HG03439 (cell line): ENCODE measurements at regions not wholly inside any gene's neighbourhood (a gene's known extent, or its start where the extent isn't known, plus 50 kb on each side); places are given as distances from the start of the nearest gene placed in this dataset.
"Not testable (repeated sequence)": the region's sequence is repeated elsewhere in the genome, so short reads cannot be mapped to it uniquely, and the experiment has no call there.

Source experiments
- ATAC-seq: cut with Tn5 transposase; IDR thresholded peaks from one replicate; pipeline ENCODE4 v1.9.1; 2021; ENCODE audit warnings: mild to moderate bottlenecking, moderate library complexity; ENCODE audit not compliant: unreplicated experiment

DNA sequence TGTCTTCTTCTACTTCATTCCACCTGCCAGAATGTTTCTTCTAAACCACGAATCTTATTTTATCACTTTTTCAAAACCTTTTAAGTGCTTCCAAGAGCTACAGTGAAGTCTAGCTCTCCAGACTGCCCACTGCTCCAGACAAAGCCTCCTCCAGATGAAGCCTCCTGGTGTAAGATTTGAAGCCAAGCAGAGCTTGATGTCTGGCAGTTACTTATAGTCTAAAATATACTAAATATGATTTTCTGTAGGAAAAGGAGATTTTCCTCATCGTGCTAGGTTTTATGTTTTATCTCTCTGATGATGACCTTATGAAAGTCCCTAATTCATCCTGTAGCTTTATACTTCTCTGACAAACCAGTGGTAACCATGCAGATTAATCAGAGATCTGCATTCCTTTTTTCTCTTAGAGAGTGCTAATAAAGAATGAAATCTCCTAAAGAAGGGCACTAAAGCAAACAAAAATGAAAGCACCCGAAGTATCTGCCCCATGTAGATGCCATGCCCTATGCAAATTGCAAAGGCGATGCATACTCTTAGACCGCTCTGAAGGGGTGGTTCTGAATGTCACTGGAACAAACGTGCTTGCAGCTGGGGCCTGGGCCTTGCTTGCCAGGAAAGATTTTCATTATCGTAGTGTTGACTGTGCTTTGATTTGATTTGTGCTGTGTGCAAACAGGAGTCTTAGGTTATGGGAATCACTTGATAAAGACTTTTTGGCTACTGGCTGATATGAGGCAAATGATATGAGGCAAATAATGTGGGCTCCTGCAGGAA is 314.2 kb downstream of the PID1 start:
- no peak for ATAC-seq

DNA sequence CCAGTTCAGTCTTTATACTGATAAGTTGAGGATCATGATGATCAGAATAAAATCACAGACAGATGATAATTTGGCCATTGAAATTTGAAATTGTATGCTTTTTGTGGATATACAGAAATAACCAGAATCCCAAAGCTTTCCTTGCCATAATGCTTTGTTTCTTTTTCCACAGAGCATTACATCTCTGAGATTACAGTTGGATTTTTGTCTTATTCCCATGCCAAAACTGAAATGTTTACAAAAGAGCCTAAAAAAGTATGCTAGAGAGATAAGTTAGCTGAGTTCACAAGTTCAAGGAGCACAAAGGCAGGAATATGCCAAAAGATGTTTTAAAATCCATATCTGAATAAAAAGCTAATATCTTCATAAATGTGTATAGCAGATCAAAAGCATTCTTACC is 321.3 kb downstream of the PID1 start:
- ATAC-seq, result no peak

DNA sequence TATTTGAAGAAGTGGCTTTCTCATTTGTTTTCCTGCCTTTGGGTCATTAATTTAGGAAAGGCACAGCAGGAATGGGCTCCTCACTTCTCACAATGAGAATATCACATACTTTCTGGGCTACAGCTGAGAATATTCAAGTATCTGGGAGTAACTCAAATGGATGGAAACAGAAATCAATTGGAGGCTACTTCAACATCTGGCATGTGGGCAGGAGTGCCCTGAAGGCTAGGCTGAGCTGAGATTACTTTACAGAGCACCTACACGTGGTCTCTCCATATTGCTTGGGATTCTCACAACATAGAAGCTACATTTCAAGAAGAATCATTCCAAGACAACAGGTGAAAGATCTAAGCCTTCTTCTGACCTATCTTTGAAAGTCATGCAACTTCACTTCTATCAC is 325.4 kb downstream of the PID1 start:
- no peak for ATAC-seq

DNA sequence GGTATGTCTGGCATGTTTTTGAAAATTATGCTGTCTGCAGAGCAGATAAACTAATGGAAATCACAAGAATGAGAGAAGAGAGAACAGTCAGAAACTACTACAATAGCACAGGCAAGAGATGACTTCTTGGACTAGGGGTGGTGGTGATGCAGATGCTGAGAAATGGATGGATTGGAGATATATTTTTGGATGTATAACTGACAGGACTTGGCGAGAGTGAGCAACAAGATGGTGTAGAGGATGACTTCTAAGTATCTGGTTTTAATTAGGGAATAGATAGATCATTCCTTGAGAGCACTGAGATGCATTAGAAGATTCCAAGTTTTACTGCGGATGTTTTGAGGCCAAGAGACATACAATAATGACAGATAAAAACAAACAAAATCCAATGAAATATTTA is 328.2 kb downstream of the PID1 start:
- ATAC-seq, result no peak

DNA sequence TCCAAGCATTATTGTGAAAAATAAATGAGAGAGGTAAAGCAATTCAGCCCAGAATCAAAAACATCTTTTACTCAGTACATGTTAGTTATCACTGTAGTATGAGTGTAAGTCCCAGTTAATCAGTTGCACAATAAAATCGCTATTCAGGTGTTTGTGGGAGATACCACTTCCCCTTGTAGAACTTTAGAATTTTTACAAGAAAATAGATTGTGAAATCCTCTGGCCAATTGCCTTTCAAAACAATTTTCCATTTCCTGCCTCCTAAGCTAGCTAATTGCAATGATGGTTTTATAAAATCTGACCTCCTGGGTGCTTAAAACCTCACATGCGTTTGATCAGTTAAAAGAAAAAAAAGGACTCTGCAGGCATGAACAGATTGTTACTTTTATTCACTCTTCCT is 332.5 kb downstream of the PID1 start:
- ATAC-seq, result no peak

DNA sequence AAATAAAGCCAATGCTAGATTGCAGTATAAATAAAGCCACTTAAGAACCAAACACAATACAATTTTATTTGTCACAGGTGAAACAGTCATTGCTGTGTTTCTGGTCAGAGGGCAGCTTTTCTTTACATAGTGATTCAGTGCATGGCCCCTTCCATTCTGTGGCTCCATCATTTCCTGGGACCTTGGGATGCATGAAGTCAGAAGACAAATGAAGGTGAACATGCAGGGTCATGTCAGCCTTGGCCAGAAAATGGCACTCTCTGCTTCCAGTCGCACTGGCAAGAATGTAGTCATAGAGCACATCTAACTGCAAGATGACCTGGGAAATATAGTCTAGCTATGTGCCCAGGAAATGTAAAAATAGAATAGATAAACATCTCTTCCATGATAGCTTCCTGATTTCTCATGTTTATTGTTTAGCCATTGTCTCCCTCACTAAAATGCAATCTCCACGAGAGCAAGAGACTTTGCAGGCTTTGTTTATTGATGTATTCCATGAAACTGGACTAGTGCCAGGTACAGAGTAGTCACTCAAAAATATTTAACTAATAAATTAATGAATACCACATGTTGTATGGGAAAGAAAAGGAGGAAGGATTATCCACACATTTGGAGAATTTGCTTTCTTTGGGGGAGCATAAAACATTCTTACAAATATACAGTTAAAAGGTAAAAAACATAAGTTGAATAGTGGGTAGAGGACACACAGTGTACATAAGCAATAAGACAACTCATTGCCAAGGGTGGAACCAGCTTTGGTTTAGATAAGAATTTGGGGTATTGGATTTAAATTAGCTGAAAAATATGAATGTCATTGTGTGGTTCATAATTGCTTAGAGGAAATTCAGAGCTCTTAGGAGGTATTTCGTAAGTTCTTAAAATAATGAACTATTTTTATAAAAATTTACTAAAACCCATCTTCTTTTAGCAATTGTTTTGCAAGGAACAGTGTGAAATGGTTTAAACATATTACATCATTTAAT is 343.8 kb downstream of the PID1 start:
- ATAC-seq, result no peak

DNA sequence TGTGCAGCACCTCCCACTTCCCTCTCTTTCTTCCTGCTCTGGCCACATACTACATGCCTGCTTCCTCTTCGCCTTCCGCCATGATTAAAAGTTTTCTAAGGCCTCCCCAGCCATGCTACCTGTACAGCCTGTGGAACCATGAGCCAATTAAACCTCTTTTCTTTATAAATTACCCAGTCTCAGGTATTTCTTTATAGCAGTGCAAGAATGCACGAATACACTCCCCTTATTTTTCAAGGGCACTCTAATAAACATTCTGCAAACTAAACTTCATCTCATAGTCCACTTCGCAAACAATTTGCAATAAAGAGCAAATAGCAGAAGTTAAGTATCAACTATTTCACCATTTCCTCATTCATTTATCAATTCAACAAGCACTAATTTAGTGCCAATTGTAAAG is 351.3 kb downstream of the PID1 start:
- ATAC-seq, result no peak

DNA sequence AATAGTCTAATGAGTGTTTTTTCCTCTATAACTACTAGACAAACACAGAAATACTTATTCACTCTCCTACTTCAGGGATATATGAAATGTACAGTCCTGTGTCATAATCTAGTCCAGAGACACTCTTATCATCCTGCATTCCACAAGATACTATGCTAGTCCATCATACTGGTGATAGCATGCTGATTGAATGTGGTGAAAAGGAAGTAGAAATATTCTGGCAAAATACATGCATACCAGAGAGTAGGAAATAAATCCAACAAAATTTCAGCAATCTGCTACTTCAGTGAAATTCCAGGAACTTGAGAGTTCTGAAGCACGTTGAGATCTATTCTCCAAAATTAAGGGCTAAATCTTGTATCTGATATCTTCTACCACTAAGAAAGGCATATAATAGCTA is 353.9 kb downstream of the PID1 start:
- no peak for ATAC-seq

DNA sequence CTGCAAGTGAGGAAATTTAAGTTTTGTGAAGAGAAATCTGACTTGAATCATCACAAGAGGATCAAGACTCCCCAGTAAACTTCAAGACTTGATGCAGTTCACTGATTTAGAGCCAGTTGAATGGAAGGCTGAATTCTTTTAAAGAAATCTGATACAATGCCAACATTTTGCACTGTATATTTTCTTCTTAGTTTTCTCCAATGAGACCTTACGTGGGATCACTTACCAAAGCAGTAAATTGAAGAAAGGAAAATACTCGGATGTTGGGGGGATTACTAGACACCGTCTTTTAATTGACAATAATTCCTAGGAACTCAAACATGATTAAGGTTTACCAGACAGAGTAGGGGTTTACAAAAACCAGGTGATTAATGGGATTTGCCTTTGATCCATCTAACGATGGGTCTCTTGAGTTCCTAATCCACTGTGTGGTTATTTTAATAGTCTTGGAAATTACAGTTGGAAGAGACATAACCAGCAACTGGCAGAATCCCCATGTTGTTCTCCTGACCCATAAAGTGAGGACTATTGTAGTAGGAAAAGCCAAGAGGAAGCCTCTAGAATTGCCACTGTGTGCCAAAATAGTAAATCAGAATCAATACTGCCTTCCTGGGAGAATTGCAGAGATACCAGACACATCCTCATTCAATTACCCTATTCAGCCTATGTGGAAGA is 354.5 kb downstream of the PID1 start:
- ATAC-seq, result no peak

DNA sequence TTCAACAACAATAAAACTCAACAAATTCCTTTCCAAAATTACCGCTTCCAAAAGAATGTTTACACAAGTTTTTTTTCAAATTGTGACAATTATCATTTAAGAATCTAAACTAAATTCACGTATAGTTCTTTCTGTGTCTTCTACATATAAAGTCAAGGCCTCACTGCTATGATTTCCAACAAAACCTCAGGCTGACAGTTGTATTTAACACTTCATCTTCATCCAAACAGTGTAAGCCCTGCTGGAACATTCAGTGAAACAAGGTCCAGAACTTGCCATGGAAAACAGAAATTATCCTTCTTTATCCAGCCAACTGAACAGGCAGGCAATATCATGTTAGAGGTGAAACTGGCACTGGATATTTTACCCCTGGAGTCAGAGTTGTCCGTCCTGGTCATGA is 357.9 kb downstream of the PID1 start:
- no peak for ATAC-seq

DNA sequence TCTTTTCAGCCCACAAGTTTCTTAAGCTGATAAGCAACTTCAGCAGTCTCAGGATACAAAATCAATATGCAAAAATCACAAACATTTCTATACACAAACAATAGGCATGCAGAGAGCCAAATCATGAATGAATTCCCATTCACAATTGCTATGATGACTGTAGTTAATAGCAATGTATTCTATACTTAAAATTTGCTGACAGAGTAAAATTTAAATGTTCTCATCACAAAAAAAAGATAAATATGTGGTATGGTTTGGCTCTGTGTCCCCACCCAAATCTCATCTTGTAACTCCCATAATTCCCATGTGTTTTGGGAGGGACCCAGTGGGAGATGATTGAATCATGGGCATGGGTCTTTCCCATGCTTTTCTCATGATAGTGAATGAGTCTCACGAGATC is 360.2 kb downstream of the PID1 start:
- not testable (repeated sequence) for ATAC-seq

DNA sequence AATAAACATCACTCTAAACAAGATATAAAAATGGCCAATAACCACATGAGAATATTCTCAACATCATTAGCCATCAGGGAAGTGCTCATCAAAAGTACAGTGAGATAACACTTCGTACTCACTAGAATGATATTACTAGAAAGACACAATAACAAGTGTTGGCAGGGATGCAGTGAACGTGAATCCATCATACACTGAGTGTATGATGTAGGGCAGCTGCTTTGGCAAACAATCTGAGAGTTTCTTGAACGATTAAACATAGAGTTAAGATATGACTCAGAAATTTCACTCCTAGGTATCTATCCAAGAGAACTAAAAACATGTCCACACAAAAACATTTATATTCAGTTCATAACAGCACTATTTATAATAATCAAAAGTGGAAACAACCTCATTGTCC is 368.9 kb downstream of the PID1 start:
- no peak for ATAC-seq

DNA sequence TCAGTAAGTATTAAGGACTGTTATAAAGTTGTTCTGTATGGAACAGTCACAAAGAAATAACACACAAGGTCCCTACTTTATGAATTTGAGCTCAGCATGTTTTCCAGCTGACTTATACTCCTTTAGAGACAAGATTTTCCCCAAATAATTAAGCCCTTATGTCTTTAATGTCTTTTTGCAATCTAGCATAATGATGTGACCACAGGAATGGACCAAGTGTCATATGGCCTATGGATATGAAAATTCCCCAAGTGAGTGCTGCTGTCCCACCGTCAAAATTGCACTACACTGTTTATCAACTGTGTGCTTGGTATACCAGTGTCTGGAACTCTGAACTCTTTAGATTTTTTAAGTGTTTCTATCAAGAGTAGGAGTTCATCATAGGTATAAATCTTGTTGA is 369.6 kb downstream of the PID1 start:
- no peak for ATAC-seq

DNA sequence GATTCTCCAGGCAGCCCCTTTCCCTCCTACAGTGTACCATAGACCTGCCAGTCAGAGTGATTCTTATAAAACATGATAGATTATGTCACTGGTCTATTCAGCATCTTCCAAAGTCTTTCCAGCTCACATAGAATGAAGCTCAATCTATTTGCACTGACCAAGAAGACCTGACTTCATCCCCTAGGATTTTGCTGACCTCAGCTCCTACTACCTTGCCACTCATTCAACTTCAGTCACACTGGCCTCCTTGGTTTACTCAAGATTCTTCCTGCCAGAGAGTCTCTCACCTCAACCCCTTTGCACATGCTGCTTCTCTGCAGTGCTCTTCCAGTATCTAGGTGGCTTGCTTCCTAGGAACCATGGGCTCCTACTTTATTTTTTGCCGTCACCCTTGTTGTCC is 392.9 kb downstream of the PID1 start:
- no peak for ATAC-seq

DNA sequence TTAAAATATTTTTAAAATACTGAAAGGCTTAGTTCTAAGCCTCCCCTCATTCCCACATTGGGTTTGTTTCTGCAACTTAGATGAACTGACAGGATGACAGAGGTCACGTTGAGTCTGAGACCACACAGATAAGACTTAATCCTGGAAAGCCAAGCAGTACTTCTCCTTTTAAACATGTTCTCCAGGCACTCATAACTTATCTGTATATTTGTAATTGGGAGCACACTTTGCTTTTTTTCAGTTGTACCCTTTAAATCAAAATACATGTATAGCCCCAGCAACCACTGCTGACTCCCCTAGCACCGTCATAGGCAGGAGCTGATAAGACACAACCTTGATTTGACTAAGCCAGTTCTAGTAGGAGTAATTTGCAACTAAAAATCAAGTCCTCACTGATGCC is 394.8 kb downstream of the PID1 start:
- no peak for ATAC-seq

DNA sequence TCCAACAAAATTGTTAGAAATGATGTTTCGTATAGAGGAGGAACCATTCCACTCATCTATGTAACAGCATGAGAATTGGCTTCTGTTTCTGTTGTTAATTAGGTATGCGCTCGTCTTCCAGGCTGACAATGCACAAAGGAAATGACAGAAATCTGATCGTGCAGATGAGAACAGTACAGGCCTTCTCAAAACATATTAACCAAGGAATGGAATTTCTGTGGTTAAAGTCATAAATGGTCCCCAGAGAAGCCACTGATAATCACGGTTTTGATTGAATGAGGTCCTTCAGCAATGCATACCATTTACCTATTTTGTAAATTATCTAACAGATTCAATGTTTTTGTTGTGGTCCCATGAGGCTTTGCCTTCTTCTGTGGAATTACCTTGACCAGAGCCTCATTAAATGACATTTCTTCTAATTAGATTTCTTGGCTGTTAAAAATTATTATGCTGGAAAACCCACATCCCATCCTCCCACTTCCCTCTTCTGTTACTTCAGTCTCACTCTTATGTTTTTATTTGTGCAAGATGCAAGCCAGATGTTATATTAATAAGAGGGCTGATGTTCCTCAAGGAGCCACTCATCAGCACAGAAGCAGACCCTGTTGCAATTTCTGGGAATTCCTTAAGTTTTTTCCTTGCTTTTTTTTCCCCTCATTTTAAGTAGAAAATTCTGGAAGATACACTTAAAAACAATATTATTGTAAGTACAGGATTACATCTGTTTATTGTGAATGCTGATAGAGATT is 395.8 kb downstream of the PID1 start:
- ATAC-seq, result no peak

DNA sequence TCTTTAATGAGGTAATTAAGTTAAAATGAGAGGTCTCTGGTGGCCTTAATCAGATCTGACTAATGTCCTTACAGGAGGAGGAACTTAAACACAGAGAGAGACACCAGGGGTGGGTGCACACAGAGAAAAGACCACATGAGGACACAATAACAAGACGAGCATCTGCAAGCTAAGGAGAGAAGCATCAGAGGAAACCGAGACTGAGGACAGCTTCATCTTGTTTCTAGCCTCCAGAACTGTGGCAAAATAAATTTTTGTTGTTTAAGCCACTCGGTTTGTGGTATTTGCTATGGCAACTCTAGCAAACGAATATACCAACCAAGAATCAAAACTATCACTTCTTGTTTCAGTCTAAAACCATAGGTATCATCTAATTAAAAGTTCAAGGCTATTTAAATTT is 400.1 kb downstream of the PID1 start:
- no peak for ATAC-seq

DNA sequence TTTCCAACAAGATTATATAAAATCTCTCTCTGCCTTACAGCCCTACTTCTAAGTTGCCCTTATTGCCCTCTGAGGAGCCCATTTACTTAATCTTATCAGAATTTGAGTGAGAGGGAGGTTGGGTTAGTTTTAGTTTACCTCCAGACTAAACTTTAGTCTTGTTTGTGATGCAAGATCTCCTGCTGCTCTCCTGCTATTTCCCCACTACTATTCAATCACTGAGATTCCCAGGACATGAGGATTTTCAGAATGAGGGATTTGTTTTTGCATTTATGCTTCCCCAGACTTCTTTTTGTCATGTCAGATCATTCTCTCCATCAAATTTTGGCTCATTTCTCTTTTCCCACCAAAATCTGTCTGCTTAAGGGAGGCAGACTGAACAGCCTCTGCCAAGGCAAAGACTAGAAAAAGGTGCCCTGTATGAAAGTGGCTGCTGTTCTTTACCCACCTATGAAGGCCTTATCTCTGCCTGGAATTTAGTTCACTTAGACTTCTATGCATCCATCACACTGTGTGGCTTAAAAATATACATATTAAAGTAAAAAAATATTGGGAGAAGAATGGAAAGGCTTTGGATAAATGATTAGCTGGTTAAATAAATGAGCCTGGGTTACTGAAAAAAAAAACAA is 401.3 kb downstream of the PID1 start:
- no peak for ATAC-seq

DNA sequence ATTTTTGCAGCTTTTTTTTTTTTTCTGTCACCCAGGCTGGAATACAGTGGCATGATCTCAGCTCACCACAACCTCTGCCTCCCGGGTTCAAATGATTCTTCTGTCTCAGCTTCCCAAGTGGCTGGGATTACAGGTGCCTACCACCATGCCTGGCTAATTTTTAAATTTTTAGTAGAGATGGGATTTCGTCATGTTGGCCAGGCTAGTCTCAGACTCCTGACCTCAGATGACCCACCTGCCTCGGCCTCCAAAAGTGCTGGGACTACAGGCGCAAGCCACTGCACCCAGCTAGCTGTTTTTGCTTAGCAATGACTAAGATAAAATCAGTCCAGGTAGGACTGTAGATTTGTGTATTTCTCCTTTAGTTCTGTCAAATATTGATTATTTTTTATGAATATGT is 403.7 kb downstream of the PID1 start:
- ATAC-seq, result no peak

DNA sequence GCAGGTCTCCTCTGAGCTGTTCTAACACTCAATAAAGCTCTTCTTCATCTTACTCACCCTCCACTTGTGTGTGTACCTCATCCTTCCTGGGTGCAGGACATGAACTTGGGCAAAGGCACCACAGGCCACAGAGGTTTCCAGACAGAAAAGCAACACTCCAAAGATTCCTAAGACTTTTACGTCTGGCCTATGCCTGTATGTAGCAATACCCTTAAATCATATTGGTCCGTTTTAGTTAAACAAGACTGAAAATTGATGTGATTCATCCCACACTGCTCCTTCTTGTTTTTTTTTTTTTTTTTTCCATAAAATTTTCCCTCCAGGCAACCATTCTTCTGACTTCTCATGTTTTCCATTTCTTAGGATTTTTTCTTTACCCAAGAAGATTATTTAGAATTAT is 404.3 kb downstream of the PID1 start:
- no peak for ATAC-seq
